ENCODE measurements at regions not wholly inside any gene's neighbourhood (a gene's known extent, or its start where the extent isn't known, plus 50 kb on each side); places are given as distances from the start of the nearest gene placed in this dataset.

DNA sequence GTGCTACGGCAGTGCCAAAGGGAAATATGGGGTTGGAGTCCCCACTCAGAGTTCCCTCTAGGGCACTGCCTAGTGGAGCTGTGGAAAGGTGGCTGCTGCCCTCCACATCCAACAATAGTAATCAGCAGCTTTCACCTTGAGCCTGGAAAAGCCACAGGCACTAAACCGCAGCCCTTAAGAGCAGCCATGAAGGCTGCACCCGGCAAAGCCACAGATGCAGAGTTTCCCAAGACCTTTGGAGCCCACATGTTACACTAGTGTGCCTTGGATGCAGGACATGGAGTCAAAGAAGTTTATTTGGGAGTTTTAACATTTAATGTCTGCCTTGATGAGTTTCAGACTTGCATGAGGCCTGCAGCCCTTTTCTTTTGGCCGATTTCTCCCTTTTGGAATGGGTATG is 91.4 kb upstream of the HSF2 start:
- Histone ChIP-seq H3K4me1 (replicated peaks in 1 of 2; ENCODE audit: control insufficient read depth in 2 of 2, insufficient read depth in 2 of 2, low read length in 2 of 2) (no peaks in the 10 kb centered on the region), H3K4me3 (no peak overlapping the region), H3K9me3 (replicated peaks; ENCODE audit: control insufficient read depth, insufficient read depth, low read depth, low read length) (no peaks in the 10 kb centered on the region), H3K27me3 (ENCODE audit: control insufficient read depth in 2 of 2, insufficient read depth in 2 of 2, low read length in 2 of 2) (no peaks in the 10 kb centered on the region), H3K9me1 (ENCODE audit: control insufficient read depth, insufficient read depth, low read length) (no peaks in the 10 kb centered on the region), H2AFZ (ENCODE audit: low read depth, low read length) (no peak overlapping the region), H3K9ac (ENCODE audit: insufficient read depth in 1 of 2, low read depth in 2 of 2, low read length in 2 of 2) (no peak overlapping the region), H3K4me2 (ENCODE audit: insufficient read depth, low read length) (no peak overlapping the region), H3K27ac (ENCODE audit: extremely low read depth, low read depth, low read length) (no peak overlapping the region), H3K79me2 (ENCODE audit: control insufficient read depth, insufficient read depth, low read length) (no peaks in the 10 kb centered on the region), H4K20me1 (replicated peaks; ENCODE audit: control insufficient read depth, insufficient read depth, low read length) (no peaks in the 10 kb centered on the region), H3K36me3 (ENCODE audit: control insufficient read depth, insufficient read depth, low read length) (no peaks in the 10 kb centered on the region)
- ATAC-seq (no peak), FAIRE-seq (no peak), DNase-seq (ENCODE audit: extremely low read depth in 1 of 4, low spot score in 3 of 4) (no peak)
- 2% methylated on average over 4 of the region's 4 CpGs for WGBS (ENCODE audit: insufficient coverage, low coverage, missing lambda C conversion rate)
- intact Hi-C loops (cut with micrococcal nuclease) (no loop called here), in situ Hi-C loops (cut with MboI) (no loop called here)
- ChIA-PET CTCF (ENCODE audit: low intra/inter-chr PET ratio) (no interaction called here), POLR2A (no interaction called here)
- TF ChIP-seq MCM5 (IDR thresholded peaks at IDR 0.05; ENCODE audit: low read depth) (no peak), BRCA1 (IDR thresholded peaks at IDR 0.05) (no peak), BRCA1 (CRISPR knock-in tag; IDR thresholded peaks at IDR 0.05) (no peak), TGIF2 (CRISPR knock-in tag; IDR thresholded peaks at IDR 0.05) (no peak), MAZ (CRISPR knock-in tag; conservative IDR thresholded peaks at IDR 0.05 in 1 of 2, IDR thresholded peaks at IDR 0.05 in 1 of 2) (no peak), ELF2 (CRISPR knock-in tag; IDR thresholded peaks at IDR 0.05) (no peak), NRF1 (conservative IDR thresholded peaks at IDR 0.05 in 1 of 2, IDR thresholded peaks at IDR 0.05 in 1 of 2) (no peak), RNF2 (IDR thresholded peaks at IDR 0.05) (no peak), SMARCA4 (IDR thresholded peaks at IDR 0.05) (no peak), SRSF7 (optimal IDR thresholded peaks at IDR 0.05; ENCODE audit: low read depth, low read length) (no peak), ZNF780A (CRISPR knock-in tag; IDR thresholded peaks at IDR 0.05) (no peak)
- TF ChIP-seq, protein P1, sequence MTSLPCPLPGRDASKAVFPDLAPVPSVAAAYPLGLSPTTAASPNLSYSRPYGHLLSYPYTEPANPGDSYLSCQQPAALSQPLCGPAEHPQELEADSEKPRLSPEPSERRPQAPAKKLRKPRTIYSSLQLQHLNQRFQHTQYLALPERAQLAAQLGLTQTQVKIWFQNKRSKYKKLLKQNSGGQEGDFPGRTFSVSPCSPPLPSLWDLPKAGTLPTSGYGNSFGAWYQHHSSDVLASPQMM (CRISPR knock-in tag; IDR thresholded peaks at IDR 0.05): no peak
- BruUV-seq (replicated peaks): no TSS peak

Measured in K562 (cell line).